Muscle layer of duodenum (tissue), 2 donors: ENCODE measurements at regions not wholly inside any gene's neighbourhood (a gene's known extent, or its start where the extent isn't known, plus 50 kb on each side); places are given as distances from the start of the nearest gene placed in this dataset.
"Not testable (repeated sequence)": the region's sequence is repeated elsewhere in the genome, so short reads cannot be mapped to it uniquely, and the experiment has no call there.

ENCODE experiments used
- H3K27ac ChIP-seq: one replicate; pipeline ENCODE4 v1.7.0; 2013; ENCODE audit warnings: mild to moderate bottlenecking, low read length
- H3K27me3 ChIP-seq: one replicate; pipeline ENCODE4 v1.7.0; 2013; ENCODE audit warnings: low read depth, mild to moderate bottlenecking, control low read depth, low read length
- H3K36me3 ChIP-seq, 2 donors: one replicate each; pipeline ENCODE4 v1.7.0; 2013; ENCODE audit warnings: low read length in 2 of 2, control low read depth in 1 of 2, mild to moderate bottlenecking in 1 of 2; ENCODE audit not compliant: insufficient read depth in 2 of 2, control insufficient read depth in 1 of 2
- H3K4me1 ChIP-seq, 2 donors: one replicate each; pipeline ENCODE4 v1.7.0; 2013; ENCODE audit warnings: low read length in 2 of 2, mild to moderate bottlenecking in 2 of 2, control low read depth in 1 of 2, moderate library complexity in 1 of 2; ENCODE audit not compliant: insufficient read depth in 2 of 2, control insufficient read depth in 1 of 2
- H3K4me3 ChIP-seq, 2 donors: one replicate each; pipeline ENCODE4 v1.7.0; 2013; ENCODE audit warnings: low read length in 2 of 2, low read depth in 1 of 2, mild to moderate bottlenecking in 1 of 2
- H3K9me3 ChIP-seq, 2 donors: one replicate each; pipeline ENCODE4 v1.7.0; 2013; ENCODE audit warnings: low read length in 2 of 2, control low read depth in 1 of 2, mild to moderate bottlenecking in 1 of 2; ENCODE audit not compliant: control insufficient read depth in 1 of 2
- donor health status: healthy.

DNA sequence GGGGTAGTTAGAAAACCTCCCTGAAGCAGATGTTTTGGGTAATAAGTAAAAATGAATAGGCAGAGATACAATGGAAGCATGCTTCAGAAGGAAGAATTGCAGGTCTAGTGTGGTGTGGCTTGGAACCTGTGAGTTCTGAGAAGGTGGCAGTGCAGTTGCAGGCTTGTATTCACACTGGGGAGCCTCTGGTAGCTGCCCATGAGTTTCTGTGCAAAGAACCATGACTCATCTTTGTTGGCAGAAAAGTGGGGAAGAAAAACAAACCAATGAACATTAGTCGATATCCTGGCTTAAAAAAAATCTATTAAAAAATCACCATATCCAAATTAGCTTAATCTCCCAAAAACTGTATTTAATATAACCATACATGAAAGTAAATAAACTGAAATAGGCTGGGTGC, 232.6 kb downstream of the FAT3 start:
- no peaks in the 10 kb centered on the region for H3K9me3 ChIP-seq
- no peak overlapping the region for H3K4me3 ChIP-seq
- H3K27ac ChIP-seq: no peak overlapping the region
- no peaks in the 10 kb centered on the region for H3K36me3 ChIP-seq
- no peaks in the 10 kb centered on the region for H3K27me3 ChIP-seq
- H3K4me1 ChIP-seq: no peaks in the 10 kb centered on the region

DNA sequence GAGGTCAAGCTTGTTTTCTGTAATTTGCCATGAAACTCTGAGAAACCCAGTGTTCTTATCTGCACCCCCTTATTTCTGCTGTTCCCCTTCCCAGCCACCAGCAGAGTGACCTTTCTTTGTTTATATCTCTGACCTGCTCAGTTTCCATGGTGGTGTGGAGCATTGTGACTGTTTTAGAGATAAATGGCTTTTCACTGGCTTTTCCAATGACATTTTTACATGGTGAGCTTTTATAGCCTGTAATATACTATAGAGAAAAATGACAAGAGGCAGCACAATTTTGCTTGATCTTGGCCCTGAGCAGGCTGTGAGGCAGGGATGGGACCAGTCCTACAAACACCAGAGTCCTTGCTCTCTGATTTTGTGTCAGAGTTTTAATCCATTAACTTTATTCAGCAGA, 233.9 kb downstream of the FAT3 start:
- Histone ChIP-seq H3K9me3 (no peaks in the 10 kb centered on the region), H3K4me1 (no peaks in the 10 kb centered on the region), H3K27ac (no peak overlapping the region), H3K36me3 (no peaks in the 10 kb centered on the region), H3K27me3 (no peaks in the 10 kb centered on the region), H3K4me3 (no peak overlapping the region)

DNA sequence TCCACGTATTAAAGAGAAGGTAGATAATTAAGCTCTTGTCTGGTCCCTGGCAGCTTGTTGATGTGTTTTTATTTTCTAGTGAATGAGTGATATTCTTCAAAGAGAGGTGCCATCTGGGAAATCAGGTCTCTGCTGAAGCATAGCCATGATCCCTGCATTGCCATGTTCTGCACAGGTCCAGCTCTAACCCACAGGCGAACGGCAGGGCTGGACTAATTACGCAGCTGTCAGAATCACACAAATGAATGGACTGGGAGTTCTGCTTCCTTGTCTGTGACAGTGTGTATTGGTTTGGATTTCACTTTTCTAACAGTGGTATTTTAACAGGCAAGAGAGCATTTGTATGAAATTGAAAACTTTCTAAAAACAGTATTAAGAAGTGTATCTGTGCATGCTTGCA, 235.6 kb downstream of the FAT3 start:
- Histone ChIP-seq H3K36me3 (no peaks in the 10 kb centered on the region), H3K4me1 (no peaks in the 10 kb centered on the region), H3K9me3 (no peaks in the 10 kb centered on the region)

DNA sequence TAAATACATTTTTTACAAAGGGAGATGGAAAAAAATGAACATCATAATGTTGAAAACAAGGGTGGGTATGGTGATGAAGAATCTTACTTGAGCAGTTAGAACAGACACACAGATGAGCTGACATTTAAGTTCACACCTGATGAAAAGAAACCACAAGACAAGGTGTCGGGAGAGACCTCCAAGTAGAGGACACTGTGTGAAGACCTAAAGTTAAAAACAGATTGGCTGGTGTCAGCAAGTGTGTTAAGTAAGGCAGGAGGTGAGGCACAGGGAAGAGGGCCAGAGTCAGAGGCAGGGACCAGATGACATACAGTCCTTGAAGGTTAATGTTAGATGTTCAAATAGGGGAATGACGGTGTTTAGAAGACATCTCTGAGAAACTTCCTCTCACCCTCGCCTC, 236.8 kb downstream of the FAT3 start:
- H3K4me1 ChIP-seq: no peaks in the 10 kb centered on the region
- no peaks in the 10 kb centered on the region for H3K27me3 ChIP-seq

More for the DNA sequence above, 235.6 kb downstream of the FAT3 start:
- H3K4me3 ChIP-seq: no peak overlapping the region
- H3K27me3 ChIP-seq: no peaks in the 10 kb centered on the region
- no peak overlapping the region for H3K27ac ChIP-seq

DNA sequence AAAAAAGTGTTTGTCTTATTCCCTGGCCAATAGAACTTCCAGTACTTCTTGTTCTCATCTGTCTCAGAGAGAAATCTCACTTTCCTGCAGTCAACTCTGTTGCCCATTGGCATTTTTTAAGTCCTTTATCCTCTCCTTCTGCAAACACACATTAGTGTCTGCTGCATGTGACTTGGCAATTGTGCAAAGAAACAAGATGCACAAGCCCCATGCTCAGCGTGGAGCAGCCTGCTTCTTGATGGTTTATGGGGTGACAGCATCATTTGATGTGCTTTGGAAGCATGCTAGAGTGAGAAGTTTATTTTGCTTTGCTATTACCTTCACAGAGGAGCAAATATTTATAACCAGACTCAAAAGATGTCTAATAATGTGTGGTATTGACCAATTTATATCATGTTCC, 238.2 kb downstream of the FAT3 start:
- H3K27me3 ChIP-seq: no peaks in the 10 kb centered on the region
- no peaks in the 10 kb centered on the region for H3K4me1 ChIP-seq
- H3K9me3 ChIP-seq: no peaks in the 10 kb centered on the region
- no peaks in the 10 kb centered on the region for H3K36me3 ChIP-seq
- no peak overlapping the region for H3K27ac ChIP-seq
- no peak overlapping the region for H3K4me3 ChIP-seq

More for the DNA sequence above, 236.8 kb downstream of the FAT3 start:
- no peak overlapping the region for H3K4me3 ChIP-seq
- no peak overlapping the region for H3K27ac ChIP-seq
- H3K36me3 ChIP-seq: no peaks in the 10 kb centered on the region
- no peaks in the 10 kb centered on the region for H3K9me3 ChIP-seq

DNA sequence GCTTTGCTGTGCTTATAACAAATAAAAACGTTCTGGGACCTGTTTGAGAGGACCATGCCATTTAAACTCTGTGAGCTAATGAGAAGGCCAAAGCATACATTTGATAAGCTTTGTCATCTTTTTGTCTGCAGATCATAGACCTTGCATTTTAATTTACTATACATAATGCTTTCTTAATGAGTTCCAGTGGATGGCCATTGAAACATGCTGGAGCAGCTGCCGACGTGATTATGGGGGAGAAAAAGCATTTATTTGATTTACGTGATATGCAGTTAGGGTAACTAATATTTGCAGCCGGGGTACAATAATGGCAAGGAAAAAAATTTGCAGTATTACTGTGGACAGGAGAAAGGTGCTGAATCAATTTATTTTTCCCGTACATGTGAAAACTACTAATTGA, 240.2 kb downstream of the FAT3 start:
- H3K4me3 ChIP-seq: no peak overlapping the region
- H3K4me1 ChIP-seq: no peaks in the 10 kb centered on the region
- no peaks in the 10 kb centered on the region for H3K36me3 ChIP-seq

DNA sequence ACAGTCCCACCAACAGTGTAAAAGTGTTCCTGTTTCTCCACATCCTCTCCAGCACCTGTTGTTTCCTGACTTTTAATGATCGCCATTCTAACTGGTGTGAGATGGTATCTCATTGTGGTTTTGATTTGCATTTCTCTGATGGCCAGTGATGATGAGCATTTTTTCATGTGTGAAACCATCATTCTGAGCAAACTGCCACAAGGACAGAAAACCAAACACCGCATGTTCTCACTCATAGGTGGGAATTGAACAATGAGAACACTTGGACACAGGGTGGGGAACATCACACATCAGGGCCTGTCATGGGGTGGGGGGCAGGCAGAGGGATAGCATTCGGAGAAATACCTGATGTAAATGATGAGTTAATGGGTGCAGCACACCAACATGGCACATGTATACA, 240.8 kb downstream of the FAT3 start:
- not testable (repeated sequence) for H3K4me3 ChIP-seq, H3K9me3 ChIP-seq, H3K36me3 ChIP-seq, H3K4me1 ChIP-seq, H3K27ac ChIP-seq, H3K27me3 ChIP-seq

More for the DNA sequence above, 240.2 kb downstream of the FAT3 start:
- H3K27ac ChIP-seq: no peak overlapping the region
- no peaks in the 10 kb centered on the region for H3K27me3 ChIP-seq
- H3K9me3 ChIP-seq: no peaks in the 10 kb centered on the region

DNA sequence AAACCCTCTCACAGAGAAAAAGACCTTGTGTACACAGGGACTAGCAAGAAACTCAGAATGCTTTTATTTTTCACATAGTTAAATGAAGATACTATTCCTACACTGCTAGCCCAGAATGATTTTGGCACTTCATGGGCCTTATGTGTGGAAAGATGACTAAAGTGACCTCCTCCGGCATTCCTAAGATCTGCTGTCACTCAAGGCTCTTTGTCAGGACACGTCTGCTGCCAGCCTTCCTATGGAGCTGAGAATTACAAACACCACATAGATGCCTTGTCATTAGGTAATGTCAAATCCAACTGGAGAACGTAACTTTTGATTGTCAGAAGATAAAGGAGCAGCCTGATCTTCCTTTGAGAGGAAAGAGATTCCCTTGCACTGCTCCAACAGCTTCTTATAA, 249.1 kb downstream of the FAT3 start:
- H3K4me3 ChIP-seq: no peak overlapping the region
- H3K4me1 ChIP-seq: no peaks in the 10 kb centered on the region
- H3K36me3 ChIP-seq: no peaks in the 10 kb centered on the region
- H3K9me3 ChIP-seq: no peaks in the 10 kb centered on the region
- no peak overlapping the region for H3K27ac ChIP-seq
- H3K27me3 ChIP-seq: no peaks in the 10 kb centered on the region

DNA sequence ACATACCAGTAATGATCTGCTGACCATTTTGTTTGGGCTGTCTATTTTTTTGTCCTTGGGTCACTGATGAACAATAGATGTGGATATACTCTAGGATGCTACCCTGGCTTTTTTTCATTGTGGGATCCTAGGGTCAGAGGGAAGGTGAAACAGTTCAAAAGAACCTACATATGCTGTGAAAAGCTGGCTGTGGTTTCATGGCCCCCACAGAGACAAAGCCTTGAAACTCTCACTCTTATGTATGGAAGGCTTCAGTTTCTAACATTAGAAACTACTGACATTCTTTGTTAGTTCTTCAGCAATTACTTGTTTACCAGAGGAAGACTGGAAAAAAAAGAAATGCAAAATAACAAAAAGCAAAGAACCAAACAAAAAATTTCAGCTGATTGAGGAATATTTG, 250.7 kb downstream of the FAT3 start:
- H3K27ac ChIP-seq: no peak overlapping the region
- no peaks in the 10 kb centered on the region for H3K36me3 ChIP-seq
- H3K27me3 ChIP-seq: no peaks in the 10 kb centered on the region
- no peaks in the 10 kb centered on the region for H3K4me1 ChIP-seq
- no peak overlapping the region for H3K4me3 ChIP-seq
- no peaks in the 10 kb centered on the region for H3K9me3 ChIP-seq

DNA sequence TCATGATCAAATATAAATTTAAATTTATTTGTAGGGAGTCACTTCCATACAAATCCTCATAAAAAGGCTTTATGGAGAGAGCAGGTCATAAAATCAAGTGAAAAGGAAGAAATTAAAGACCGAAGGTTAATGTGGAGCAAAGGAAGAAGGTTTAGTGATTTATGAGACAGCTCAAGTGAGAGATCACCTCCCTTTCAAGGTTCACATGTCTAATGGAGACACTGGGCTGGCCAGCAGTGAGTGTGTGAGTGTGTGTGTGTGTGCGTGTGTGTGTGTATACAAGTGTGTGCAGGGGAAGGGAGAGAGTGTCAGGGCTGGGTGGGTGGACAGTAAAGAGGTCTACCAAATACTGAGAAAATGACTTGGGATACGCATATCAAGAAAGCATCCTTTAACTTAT, 251.2 kb downstream of the FAT3 start:
- H3K36me3 ChIP-seq: no peaks in the 10 kb centered on the region
- no peaks in the 10 kb centered on the region for H3K9me3 ChIP-seq
- H3K27me3 ChIP-seq: no peaks in the 10 kb centered on the region
- no peak overlapping the region for H3K27ac ChIP-seq
- H3K4me1 ChIP-seq: no peaks in the 10 kb centered on the region
- H3K4me3 ChIP-seq: no peak overlapping the region

DNA sequence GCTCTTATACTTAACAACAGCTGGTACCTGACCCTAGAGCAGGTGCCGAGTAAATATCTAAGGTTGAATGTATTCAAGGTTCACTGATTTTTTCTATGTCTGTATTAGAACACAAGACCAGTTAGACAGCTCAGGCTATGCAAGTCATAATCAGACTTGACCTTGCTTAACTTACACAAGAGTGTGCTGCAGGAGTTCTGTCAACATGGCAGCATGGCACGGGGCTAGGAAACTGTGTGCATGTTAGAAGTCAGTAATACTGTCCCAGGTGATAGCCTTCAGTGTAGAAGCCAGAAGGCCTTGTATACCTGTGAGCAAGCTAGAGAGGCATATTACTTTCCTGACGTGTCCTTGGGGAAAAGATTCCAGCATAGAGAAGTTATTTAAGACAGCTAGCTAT, 253.1 kb downstream of the FAT3 start:
- no peaks in the 10 kb centered on the region for H3K4me1 ChIP-seq
- H3K27me3 ChIP-seq: no peaks in the 10 kb centered on the region
- no peaks in the 10 kb centered on the region for H3K9me3 ChIP-seq
- H3K36me3 ChIP-seq: no peaks in the 10 kb centered on the region
- no peak overlapping the region for H3K27ac ChIP-seq
- H3K4me3 ChIP-seq: no peak overlapping the region

DNA sequence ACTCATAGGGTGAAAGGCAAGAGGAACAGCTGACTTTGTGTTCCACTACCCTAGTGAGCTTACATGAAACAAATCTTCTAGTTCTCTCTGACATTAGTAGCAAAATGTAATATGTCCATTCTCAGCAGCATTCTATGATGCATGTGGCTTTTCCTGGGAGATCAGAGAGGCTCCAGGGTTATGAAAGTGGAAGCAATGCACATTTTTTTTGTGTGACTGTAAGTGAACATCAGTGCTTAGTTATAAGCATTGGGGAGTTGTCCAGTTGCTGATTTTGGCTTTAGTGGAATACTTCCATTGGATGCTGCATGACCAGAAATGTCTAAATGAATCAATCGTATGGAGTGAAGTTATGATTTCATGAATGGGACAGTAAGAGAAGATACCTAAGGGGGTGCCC, 255.9 kb downstream of the FAT3 start:
- no peaks in the 10 kb centered on the region for H3K27me3 ChIP-seq
- no peaks in the 10 kb centered on the region for H3K36me3 ChIP-seq
- H3K4me1 ChIP-seq: no peaks in the 10 kb centered on the region
- H3K27ac ChIP-seq: no peak overlapping the region
- no peak overlapping the region for H3K4me3 ChIP-seq
- H3K9me3 ChIP-seq: no peaks in the 10 kb centered on the region
